ENCODE measurements at regions not wholly inside any gene's neighbourhood (a gene's known extent, or its start where the extent isn't known, plus 50 kb on each side); places are given as distances from the start of the nearest gene placed in this dataset.

GRCh38 chr2:48098539-48098938, 192.2 kb upstream of the FBXO11 start:
- no peak for TF ChIP-seq EZH2phosphoT487 (IDR thresholded peaks at IDR 0.05; ENCODE audit: insufficient read depth, low read depth)
- no peak for TF ChIP-seq EZH2 (IDR thresholded peaks at IDR 0.05; ENCODE audit: insufficient read depth, poor library complexity, severe bottlenecking)

All from GM23248 (cell line).